Coronary artery (tissue), 2 donors: ENCODE measurements at regions not wholly inside any gene's neighbourhood (a gene's known extent, or its start where the extent isn't known, plus 50 kb on each side); places are given as distances from the start of the nearest gene placed in this dataset.

ENCODE experiments used
- DNase-seq: peaks from one replicate; pipeline ENCODE4 v3.0.0-alpha.2; 2017; ENCODE audit warnings: low spot score
- H3K27ac ChIP-seq, 2 donors: fragments of 200-600 bp; sonication (generic); one replicate each; pipeline ENCODE4 v1.5.1; 2016 to 2019
- H3K4me3 ChIP-seq: fragments of 200-600 bp; sonication (generic); 2 replicates; pipeline ENCODE4 v1.5.1; 2016; ENCODE audit warnings: mild to moderate bottlenecking, moderate library complexity
- TF ChIP-seq, protein P1 (sequence below): fragments of 200-600 bp; sonication (generic); IDR thresholded peaks from one replicate; pipeline ENCODE4 v1.5.1; 2019; ENCODE audit warnings: antibody characterized with exemption

DNA sequence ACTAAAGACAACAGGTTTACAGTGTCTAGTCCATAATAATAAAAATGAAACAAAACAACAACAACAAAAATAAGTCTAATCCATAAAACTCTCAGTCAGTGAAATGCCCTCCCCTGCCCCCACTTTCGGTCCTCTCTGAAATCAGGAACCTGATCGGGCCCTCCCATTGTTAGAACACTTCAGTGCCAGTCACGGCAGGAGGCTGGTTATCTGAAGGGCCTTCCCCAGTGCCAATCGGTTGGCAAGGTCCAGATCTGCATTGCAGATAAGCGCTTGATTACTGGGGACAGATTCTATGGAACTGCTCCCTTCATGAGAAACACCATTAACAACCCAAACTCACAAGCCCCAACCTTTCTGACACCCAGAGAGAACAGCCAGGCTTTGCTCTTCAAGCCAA is 72.2 kb upstream of the EEPD1 start:
- DNase-seq: no peak
- H3K4me3 ChIP-seq: no peak overlapping the region
- TF ChIP-seq, protein P1, sequence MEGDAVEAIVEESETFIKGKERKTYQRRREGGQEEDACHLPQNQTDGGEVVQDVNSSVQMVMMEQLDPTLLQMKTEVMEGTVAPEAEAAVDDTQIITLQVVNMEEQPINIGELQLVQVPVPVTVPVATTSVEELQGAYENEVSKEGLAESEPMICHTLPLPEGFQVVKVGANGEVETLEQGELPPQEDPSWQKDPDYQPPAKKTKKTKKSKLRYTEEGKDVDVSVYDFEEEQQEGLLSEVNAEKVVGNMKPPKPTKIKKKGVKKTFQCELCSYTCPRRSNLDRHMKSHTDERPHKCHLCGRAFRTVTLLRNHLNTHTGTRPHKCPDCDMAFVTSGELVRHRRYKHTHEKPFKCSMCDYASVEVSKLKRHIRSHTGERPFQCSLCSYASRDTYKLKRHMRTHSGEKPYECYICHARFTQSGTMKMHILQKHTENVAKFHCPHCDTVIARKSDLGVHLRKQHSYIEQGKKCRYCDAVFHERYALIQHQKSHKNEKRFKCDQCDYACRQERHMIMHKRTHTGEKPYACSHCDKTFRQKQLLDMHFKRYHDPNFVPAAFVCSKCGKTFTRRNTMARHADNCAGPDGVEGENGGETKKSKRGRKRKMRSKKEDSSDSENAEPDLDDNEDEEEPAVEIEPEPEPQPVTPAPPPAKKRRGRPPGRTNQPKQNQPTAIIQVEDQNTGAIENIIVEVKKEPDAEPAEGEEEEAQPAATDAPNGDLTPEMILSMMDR: no peak
- H3K27ac ChIP-seq: no peak overlapping the region

DNA sequence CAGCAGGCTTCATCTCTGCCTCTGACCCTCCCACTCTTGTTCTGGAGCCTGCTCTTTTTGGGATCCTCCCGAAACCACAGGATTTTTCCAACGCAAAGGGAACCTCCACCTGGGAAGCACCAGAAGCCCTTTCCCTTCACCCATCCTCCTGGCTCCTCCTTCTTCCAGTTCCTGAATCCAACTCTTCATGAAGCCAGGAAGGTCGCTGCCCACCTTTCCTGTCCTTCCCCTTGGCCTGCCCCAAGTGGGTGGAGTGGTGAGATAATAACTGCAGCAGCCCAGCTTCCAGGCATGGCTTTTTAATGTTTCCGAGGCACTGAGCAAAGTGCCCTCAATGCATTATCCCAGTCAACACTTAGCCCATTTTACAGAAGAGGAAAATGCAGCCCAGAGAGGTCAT is 70.8 kb upstream of the EEPD1 start:
- Histone ChIP-seq H3K27ac (no peak overlapping the region), H3K4me3 (no peak overlapping the region)
- TF ChIP-seq, protein P1: no peak
- peak; percentile 50 for DNase-seq

DNA sequence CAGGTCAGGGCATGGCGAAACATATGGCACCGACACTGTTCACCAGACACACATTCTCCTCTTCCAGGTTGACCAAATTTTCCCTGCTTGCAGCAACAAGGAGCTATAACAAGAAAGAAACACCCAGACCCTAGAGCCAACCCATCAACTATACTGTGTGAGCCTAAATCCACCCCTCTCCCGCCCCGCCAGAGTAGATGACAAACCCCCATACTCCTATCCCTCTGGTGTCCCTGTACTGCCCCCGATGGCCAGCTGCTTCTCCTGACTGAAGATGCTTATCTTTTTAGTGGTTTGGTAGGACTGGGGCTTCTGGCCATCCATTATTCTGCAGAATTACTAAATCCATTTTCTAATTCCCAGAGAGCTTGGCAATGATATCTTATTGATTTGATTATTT is 70.1 kb upstream of the EEPD1 start:
- TF ChIP-seq, protein P1: no peak
- no peak overlapping the region for H3K27ac ChIP-seq
- no peak overlapping the region for H3K4me3 ChIP-seq
- peak; percentile 62 for DNase-seq

DNA sequence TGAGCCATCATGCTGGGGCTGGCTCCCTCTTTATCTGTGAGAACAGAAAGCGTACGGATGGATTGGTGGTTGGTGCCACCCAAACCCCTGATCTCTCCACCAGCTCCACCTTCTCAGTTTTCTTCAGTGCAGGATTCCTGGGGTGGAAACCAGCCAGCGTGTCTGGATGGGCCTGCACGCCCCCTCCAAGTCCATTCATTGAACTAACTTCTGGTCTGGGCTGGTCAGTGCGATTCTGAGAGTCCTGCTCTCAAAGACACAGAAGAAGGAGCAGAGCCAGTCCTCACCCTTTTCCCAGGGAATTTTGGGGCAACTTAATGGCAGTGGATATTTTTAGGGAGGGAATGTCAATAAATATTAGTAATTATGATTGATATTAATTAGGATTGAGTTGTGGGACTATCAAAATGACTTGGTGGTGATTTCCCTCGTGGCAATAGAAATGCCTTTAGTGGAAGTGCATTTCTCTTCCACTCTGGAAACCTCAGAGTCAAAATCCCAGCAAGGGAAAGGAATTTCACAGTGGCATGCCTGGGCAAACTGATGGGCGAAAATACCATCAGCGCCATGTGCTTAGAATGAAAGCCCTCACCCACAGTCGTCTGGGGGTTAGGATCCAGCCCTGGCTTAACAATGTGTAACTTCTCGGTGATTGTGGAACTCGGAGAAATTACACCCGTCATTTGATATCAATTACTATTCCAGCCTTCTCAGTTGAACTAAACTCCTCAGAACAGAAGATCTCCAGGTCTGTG is 69.3 kb upstream of the EEPD1 start:
- TF ChIP-seq, protein P1: no peak
- peak; percentile 21 for DNase-seq
- Histone ChIP-seq H3K27ac (no peak overlapping the region), H3K4me3 (no peak overlapping the region)

DNA sequence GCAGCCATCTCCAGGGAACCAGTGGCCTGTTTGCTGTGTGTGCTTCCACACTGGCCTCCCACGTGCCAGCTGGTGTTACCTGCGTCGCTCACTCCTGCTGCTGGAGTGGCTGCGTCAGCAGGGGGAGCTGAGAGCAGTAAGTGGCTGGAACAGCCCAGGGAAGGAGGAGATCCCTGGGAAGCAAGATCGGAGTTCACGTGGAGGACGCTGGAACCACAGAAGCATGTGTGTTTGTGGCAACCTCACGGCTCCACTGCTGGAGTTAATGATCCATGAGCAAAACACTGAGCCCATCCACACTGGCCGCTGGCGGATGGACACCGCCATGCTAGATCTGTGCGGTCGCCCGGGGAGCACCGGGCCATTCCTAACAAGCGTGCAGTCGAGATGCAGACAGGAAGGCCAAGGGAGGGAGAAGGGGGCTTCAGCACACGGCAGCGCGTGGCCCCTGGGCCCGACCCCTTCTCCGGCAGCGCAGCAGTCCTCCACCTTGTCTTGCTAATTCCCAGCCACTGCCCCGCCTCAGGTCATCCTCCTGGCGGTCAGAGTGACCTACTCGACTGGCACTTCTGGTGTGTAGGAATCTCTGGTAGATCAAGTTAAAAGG is 68.5 kb upstream of the EEPD1 start:
- no peak overlapping the region for H3K27ac ChIP-seq
- H3K4me3 ChIP-seq: no peak overlapping the region
- TF ChIP-seq, protein P1: no peak
- peak; percentile 69 for DNase-seq

DNA sequence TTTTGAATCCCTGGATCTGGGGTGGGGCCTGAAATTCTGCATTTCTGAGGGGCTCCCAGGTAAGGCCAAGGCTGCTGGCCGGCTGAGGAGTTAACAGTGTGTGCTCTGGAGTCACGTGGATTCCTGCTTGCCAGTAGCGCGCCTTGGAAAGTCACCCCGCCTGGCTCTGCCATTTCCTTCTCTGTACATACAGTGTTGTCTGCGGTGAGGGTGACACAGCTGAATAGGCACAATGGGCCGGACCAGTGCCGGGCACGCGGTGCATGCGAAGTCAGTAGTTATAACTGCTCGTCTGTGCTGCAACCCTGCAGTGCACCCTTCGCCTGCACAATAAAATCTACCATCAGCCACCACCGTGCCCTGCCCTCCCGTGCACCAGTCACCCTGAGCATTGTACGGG is 68.0 kb upstream of the EEPD1 start:
- no peak overlapping the region for H3K27ac ChIP-seq
- no peak overlapping the region for H3K4me3 ChIP-seq
- TF ChIP-seq, protein P1: no peak
- DNase-seq: no peak

DNA sequence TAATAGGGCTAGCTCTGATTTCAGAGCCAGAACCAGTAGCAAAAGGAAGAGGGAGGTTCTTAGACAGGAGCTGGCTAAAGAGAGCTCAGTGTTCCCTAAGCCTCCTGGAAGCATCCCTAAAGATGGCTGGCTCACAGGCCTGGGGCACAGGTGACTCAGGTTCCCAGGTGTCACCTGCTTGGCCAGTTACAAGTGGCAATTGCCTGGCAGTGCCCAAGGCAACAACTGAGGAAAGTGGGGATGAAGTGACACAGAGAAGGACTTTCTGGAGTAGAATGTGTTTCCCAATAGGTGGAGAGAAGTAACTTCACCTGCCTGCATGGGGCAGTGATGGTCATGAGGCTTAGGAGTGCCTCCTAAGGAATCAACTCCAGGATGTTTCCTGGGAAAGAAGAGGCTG is 66.5 kb upstream of the EEPD1 start:
- TF ChIP-seq, protein P1: no peak
- Histone ChIP-seq H3K27ac (no peak overlapping the region), H3K4me3 (no peak overlapping the region)
- DNase-seq: no peak
